Epidermal melanocyte (primary cell): ENCODE measurements at regions not wholly inside any gene's neighbourhood (a gene's known extent, or its start where the extent isn't known, plus 50 kb on each side); places are given as distances from the start of the nearest gene placed in this dataset.
"Not testable (repeated sequence)": the region's sequence is repeated elsewhere in the genome, so short reads cannot be mapped to it uniquely, and the experiment has no call there.

Experiments
- DNase-seq: peaks from one replicate; pipeline ENCODE4 v3.0.0; 2011; ENCODE audit warnings: low spot score; ENCODE audit not compliant: insufficient read length

DNA sequence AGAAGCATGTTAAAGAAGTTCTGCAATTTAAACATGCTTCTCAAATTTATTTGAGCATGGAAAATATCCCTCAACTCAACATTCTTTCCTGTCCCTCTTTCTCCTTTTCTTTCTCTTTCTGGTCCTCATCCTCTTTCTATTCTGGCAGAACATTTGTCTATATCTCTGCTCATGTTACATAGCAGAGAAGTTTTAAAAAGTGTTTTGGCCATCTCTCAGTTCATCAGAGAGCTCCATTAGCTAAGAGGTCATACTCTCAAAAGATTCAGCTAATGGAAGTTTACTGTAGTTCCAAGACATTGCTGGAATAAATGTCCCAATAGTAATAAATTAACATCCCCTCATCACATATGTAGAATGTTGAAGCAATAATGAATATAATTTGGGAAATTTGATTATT is 53.5 kb downstream of the XCL2 start:
- no peak for DNase-seq

- DNase-seq: no peak
Measured at GRCh38 chr1:168488138-168488537, 55.7 kb downstream of the XCL2 start.

DNA sequence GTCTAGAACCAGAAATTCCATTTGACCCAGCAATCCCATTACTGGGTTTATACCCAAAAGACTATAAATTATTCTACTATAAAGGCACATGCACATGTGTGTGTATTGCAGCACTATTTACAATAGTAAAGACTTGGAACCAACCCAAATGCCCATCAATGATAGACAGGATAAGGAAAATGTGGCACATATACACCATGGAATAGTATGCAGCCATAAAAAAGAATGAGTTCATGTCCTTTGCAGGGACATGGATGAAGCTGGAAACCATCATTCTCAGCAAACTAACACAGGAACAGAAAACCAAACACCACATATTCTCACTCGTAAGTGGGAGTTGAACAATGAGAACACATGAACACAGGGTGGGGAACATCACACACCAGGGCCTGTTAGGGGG is 57.0 kb downstream of the XCL2 start:
- DNase-seq: not testable (repeated sequence)

DNA sequence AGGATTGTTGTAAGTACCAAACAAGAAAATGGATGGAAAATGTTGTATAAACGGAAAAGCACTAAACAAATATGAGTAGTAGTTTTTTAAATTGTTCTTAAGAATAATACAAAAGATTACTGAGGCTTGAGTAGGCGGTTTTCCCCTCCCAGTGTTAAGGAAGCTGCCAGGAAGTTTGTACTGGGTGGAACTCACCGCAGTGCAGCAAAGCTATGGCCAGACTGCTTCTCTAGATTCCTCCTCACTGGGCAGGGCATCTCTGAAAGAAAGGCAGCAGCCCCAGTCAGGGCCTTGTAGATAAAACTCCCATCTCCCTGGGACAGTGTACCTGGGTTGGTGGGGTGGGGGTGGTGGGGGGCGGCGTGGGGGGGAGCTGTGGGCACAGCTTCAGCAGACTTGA is 58.7 kb downstream of the XCL2 start:
- no peak for DNase-seq

DNA sequence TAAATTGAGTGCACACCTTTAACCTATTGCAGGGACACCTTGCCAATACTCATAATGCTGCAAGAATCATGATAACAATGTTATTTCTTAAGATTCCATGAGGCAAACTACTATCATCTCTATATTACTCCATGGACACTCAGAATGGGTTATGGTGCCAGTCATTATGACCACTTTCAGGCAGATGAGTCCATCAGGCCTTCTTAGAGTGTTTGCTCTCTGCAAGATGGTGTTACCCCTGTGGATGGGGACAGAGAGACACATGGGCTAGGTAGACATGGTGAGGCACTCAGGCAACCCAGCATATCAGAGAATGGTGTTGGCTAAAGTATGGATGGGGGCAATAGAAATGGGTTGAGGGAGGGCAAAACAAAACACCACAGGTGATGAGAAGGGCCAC is 59.7 kb downstream of the XCL2 start:
- no peak for DNase-seq

- DNase-seq: no peak
Measured at GRCh38 chr1:168483539-168483938, 60.3 kb downstream of the XCL2 start.

DNA sequence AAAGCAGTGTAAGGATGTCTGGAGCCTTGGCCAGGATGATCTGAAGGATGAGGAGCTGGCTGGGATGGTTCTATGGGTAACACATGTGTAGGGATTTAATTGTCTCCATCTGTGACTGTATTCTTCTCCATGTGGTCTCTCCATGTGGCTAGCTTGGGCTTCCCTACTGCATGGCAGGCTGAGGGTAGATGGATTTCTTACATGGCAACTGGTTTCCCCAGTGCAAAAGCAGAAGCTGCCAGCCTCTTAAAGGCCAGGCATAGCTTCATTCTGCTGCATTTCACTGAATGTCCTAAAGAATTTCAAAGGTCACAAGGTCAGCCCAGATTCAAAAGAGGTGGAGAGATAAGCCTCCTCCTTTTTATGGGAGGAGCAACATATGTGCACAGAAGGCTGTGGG is 61.7 kb downstream of the XCL2 start:
- no peak for DNase-seq

DNA sequence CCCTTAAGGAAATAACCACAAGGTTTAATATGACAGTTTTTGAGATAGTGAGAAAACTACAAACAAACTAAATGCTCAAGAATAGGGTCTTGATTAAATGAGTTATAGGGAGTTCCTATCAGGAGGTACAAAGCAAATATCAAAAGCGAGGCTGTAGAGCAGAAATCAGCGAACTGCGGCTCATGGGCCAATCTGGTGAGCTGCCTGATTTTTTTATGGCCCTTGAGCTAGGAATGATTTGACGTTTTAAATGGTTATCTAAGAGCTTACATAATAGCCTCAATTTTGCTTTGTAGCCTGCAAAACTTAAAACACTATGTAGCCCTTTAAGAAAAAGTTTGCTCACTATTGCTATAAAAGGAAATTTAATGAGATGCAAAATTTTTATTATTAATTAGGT is 62.2 kb downstream of the XCL2 start:
- no peak for DNase-seq

DNA sequence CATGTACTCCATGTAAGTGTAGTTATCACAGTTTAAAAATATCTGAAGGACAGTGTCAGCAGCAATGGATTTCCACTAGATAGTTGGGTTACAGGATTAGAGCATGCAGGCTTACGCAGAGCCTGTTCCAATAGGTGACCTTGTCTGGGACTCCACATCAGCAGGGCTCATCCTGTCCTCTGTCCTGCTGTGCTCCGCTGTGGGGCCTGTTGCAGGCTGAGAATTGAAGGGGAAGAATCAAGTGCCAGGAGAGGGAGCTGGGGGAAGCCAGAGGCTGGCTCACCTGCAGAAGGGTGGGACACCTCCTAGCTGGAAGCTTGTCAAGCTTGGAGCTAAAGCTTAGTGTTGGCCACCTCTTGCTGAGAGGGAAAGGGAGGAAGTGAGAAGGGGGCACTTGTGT is 62.8 kb downstream of the XCL2 start:
- no peak for DNase-seq

DNA sequence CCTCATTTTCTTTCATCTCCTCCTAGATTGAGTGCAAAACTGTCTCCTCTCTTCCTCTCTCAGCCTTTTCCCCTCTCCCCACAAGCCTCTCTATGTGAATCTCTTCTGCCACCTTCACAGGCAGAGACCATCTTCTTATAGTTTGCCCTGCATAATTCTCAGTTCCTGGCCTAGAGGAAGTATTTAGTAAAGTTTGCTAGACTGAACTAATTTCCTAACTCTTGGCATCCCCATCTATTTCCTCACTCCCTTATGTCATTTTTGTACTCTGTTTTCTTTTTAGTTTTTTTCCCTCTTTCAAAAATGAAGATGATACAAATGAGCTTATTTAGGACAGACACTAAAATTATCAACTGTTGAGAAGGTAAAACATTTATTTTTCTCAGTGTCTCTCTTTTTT is 66.0 kb downstream of the XCL2 start:
- DNase-seq: no peak

DNA sequence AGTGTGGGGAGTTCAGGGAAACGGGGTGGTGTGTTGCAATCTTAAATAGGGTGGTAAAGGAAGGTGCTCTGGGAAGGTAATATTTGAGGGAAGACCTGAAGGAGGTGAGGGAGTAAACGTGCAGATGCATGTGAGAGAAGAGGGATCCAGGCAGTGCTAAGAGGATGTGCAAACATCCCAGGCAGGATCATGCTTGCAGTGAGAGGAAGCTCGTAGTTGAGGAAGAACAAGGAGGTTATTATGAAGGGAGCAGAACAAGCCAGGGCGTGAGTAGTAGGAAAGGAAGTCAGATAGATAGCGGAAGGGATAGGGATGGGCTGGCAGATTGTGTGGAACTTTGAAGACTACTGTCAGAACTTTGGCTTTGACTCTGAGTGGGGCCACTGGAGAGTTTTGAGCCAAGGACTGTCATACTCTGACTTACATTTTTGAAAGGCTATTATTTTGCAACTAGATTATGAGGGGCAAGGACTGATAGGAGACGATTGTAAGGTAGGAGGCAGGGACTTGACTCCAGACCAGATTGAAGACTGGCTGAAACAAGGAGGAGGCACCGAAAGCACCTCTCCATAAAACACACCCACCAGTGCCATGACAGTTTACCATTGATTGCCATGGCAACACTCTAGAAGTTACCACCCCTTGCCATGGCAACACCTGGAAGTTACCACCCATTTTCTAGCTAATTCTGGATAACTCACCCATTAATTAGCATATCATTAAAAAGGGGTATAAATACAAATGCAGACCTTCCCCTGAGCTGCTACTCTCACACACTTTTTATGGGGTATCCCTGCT is 67.0 kb downstream of the XCL2 start:
- no peak for DNase-seq

- no peak for DNase-seq
Measured at GRCh38 chr1:168474322-168474721, 69.5 kb downstream of the XCL2 start.

GRCh38 chr1:168473126-168473525 is 70.7 kb downstream of the XCL2 start:
- DNase-seq: no peak

DNA sequence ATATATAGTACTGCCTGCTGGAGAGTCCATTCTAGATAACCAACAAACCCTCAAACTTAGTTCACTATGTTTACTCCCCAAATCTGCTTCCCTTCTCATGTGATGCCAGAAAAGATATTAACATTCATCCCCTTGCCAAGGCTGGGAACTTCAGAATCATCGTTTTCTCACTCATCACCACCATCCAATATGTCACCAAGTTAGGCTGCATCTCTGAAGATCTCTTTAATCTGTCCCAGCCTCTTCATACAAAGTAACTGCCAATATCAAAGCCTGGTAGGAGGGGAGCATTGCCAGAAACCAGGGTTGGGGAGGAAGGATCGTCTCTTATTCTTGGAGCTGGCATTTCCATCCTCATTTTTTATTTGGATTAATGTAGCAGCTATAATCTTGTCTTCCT is 71.6 kb downstream of the XCL2 start:
- DNase-seq: no peak

GRCh38 chr1:168470901-168471431 is 72.8 kb downstream of the XCL2 start:
- DNase-seq: no peak

DNA sequence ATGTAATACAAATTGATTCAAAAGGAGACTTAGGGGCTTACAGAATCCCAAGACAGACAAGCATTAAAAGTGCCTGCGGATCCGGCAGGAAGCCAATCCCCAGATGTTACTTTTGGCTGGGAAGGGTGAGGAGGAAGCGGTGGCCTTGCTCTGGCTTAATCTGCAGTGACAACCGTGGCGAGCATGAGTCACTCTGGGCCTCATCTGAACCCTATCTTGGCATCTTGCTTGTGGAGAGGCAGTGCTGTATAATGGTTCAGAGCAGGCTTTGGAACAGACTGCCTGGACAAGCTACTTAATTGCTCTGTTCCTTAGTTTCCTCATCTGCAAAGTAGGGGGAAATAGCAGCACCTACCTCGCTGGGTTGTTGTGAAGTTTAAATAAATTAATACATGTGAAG is 74.1 kb downstream of the XCL2 start:
- DNase-seq: no peak

DNA sequence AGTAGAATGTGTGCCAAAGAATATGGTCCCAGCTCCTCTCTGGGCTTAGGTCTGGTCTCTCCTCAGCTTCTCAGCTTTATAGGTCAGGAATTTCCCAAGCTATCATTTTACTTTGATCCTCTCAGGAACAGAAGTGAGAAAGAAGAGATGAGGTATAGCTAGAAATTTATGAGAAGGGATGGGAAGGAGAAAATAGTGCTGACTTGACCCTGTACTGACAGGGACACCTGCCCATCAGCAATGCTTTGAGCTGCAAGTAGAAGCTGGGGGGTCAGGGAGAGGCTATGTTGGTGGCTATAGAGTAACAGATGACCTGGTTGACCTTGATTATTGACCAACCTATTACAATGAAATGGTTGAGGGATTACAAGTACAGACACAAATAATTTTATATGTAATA is 75.0 kb downstream of the XCL2 start:
- no peak for DNase-seq

DNA sequence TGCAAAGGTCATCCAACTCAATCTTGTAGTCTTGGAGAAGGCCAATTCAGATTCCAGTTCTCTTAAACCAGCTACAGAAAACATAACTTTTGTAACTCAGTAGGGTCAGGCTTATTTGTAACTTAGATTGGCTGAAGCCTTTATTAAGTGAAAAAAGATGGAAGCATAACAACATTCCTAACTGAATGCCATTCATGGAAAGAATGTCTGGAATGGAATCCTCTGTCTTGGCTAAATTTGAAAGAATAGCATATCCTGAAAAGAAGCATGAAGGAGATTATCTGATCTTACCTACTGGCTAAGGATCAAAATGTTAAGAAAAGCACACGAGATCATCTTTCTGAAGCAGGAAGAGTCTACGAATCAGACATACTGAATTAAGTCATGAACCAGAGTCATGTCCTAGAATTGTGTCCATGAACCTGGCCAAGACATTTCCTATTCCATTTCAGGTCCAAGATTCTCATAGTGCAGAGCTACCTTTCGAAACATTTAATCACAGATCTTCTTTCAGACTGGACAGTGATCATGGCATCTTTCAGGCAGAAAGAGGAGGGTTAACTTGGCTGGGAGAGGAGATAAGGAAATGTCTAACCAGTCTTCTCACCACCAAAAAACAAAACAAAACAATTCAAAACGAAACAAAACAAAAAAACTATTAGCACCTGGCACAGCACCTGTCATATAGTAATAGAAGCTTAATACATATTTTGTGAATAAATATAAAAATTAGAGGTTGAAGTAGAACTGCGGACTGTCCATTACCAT is 75.6 kb downstream of the XCL2 start:
- no peak for DNase-seq

DNA sequence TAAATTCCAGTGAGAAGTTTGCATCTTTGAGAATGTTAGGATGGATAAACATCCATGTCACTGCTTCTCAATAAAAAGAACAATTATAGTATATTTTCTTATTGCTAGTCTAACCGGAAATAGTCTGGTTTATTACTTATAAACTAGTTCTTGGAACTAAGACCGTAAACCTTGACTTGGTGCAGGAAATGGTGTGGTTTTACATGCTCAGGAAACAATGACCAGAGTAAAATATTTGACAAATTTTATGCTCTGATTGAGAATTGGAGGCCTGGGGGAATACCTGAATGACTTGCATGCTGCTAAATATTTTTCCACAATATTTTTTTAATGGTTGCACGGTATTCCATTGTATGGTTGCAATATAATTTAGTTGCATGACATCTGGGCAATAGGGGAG is 76.3 kb downstream of the XCL2 start:
- no peak for DNase-seq

DNA sequence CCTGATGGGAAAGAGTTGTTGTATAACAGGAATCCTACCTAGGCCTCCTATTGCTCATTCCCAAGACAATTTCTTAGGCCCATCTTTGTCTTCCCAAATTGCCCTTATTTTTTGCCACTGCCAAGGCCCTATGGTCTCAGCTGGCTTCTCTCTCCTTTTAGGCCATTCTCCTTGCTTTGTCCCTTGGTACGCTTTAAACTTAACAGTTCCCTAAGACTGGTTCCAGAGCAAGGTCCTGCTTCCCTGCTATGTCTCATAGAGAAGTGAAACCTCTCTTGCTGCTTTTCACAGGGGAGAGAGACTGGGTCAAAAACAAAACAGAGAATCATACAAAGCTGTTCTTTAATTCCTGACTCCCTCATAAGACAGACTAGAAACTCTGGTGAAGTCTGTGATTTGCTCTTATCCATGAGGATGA is 77.1 kb downstream of the XCL2 start:
- DNase-seq: no peak

GRCh38 chr1:168466092-168466713 is 77.6 kb downstream of the XCL2 start:
- DNase-seq: no peak

DNA sequence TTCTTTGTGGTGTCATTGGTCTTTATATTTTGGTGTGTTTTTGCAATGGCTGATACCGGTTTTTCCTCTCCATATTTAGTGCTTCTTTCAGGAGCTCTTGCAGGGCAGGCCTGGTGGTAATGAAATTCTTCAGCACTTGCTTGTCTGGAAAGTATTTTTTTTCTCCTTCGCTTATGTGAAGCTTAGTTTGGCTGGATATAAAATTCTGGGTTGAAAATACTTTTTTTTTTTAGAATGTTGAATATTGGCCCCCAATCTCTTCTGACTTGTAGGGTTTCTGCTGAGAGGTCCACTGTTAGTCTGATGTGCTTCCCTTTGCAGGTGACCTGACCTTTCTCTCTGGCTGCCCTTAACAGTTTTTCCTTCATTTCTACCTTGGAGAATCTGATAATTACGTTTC is 82.7 kb downstream of the XCL2 start:
- DNase-seq: not testable (repeated sequence)
